IPS-NIHi7 (cell line): ENCODE measurements at regions not wholly inside any gene's neighbourhood (a gene's known extent, or its start where the extent isn't known, plus 50 kb on each side); places are given as distances from the start of the nearest gene placed in this dataset.

Source experiments
- DNase-seq: peaks from one replicate; pipeline ENCODE4 v3.0.0; 2012; ENCODE audit warnings: mixed read lengths; ENCODE audit errors: extremely low spot score

DNA sequence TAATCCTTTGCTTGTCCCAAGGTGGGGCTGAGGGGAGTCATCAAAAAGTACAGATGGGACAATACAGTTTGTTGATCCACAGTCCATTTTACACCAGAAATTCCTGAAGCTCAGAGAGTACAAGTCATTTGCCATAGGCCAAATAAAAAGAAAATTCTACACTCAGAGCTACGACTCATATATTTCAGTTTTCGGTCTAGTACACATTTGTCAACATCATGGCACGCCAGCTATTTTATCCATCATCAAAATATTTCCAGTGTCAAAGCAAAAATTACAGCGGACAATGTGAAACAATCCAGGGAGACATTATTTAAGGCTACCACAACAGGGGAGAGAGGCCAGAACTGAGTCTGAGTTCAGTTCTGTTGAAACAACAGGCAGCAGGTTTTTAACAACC is 587.5 kb upstream of the DSEL start:
- DNase-seq = no peak

DNA sequence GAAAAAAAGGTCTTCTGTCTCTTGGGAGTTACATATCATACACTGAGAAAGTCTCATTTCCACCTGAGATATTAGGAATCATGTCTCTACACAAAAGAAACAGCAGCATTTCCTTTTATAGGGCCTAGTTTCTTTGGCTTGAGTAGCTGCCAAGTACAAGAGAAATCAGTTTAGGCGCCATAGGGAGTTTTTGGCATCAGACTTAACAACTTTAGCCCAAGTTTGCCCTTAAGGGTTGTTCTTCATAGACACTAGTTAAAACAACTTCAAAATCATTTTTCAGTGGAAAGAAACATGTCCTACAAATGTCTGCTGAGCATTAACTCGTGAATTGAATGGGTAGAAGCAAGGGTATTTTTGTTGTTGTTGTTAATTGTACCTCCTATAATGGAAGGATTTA is 587.0 kb upstream of the DSEL start:
- no peak for DNase-seq

DNA sequence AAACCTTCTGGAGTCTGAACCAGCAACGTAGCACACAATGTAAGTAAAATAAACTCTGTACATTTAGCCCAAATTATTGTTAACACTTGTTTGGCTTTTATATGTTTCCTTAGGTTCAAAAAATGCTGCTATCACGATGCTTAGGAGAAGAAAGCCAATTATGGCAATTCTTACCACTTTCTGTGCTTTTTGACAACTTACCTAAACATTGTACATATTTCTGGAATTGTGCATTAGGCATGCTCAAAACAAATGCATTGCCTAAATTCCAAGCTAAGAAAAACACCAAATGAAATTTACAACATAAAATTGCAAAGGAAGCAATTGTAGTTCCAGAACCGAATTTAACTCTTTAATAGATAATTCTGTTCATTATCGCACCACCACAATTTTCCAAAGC is 585.6 kb upstream of the DSEL start:
- DNase-seq = no peak

DNA sequence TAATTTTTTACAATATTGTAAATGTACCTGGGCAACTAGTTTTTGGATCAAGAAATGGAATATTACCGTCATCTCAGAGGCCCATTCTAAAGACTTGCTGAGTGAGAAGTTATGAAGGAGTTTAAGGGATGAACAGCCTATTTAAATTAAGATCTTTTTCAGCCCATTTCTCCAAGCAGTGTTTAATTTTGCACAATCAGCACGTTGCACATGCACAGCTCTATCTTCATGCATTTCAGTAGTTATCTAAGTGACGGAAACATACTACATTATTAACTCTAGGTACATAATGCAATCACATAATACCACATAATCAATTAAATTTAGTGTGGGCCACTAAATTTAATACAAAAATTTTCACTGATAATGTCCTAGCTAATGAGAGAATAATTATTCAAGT is 582.1 kb upstream of the DSEL start:
- DNase-seq = no peak

DNA sequence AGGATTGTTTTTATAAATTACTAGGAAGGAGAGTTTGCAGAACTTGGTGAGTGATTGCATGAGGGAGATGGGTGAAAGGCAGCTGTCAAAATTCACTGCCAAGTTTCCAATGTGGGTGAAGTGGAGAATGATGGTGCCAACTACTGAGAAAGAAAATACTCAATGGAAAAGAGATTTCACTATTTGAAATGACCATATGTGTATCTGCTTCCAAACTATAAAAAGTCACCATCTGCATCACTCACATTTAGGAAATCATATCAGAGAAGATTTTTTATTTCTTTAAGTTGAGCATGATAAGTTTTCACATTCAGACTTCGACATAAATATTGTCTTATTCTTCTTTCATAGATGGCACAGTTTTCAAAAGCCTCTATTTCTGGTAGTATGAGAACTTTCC is 570.0 kb upstream of the DSEL start:
- DNase-seq = no peak

DNA sequence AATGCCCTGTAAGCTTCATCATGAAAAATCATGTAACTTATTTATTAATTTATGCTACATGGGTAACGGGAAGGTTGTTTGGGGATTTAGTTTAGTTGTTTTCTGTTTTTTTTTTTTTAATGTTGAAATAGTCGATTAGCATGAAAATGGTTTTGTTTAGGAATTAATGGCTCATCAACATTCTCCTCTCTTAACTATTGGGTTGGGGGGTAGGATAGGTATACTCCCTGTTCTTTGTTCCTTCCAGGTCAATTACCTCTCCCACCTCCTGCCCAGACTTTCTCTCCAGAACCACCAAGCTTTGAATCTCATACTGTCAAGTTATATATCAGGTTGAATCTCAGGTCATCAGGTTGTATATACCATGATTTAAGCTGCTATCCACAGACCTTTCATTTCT is 568.7 kb upstream of the DSEL start:
- no peak for DNase-seq

DNA sequence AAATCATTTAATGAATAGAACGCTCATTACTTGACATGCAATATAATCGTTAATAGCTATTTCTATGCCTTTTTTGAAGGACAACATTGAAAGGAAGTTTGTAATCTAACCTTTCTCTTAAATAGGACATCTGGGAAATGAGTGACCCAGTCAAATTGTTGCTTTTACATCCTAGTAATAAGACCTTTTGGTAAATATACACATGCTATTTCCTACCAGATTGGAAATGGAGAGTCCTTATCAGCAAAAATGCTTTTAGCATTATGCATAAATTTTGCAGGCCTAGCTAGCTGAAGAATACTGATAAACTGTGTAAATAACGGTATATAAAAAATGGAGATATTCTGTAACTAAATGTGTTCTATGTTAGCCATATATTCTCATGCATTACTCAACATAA is 567.3 kb upstream of the DSEL start:
- no peak for DNase-seq

DNA sequence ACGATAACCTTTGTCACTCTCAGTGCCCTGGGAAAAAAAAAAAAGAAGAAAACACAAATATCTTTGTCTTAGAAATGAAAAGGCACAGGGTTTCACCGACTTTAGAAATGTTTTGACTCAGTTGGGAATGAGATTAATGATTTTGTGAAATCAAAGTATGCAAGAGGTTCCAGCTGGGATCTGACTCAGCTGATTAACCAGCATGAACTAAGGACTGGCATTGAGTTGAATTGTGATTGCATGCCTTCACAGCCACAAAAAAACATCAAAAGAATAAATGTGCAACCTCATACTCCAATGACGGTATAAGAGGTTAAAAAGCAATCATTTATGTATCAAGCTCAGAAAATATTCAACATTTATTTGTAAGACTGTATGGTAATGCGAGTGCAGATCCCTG is 566.6 kb upstream of the DSEL start:
- no peak for DNase-seq

DNA sequence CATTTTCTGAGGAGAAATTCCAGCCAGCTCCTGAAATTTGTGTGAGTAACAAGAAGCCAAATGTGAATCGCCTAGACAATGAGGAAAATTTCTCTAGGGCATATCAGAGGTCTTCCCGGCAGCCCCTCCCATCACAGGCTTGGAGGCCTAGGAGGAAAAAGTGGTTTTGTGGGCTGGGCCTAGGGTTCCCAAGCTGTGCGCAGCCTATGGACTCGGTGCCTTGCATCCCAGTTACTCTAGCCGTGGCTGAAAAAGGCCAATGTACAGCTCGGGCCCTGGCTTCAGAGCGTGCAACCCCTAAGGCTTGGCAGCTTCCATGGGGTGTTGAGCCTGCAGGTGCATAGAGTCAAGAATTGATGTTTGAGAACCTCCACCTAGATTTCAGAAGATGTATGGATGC is 556.2 kb upstream of the DSEL start:
- DNase-seq = no peak

DNA sequence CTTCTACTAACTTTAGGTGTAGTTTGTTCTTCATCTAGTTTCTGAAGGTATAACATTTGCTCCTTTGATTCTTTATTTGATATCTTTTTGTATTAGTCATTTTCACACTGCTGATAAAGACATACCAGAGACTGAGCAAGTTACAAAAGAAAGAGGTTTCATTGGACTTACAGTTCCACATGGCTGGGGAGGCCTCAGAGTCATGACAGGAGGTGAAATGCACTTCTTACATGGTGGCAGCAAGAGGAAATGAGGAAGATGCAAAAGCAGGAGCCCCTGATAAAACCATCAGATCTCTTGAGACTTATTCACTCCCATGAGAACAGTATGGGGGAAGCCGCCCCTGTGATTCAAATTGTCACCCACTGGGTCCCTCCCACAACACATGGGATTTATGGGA is 544.4 kb upstream of the DSEL start:
- no peak for DNase-seq

DNA sequence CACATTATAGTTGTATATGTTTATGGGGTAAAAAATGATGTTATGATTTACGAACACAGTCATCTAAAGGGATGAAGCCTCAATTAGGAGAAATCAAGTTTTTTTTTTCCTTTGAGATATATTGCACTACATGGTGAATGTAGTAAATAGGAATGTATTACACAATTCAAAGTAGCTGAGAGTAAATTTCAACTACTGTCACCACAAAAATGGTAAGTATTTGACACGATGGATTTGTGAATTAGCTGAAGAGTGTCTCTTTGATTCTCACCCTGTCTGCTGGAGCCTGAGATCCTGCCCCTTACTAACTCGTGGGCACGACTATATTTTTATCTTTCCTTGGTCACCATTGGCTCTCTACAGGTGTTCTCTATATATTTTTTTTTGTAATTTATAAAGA is 540.4 kb upstream of the DSEL start:
- DNase-seq = no peak

DNA sequence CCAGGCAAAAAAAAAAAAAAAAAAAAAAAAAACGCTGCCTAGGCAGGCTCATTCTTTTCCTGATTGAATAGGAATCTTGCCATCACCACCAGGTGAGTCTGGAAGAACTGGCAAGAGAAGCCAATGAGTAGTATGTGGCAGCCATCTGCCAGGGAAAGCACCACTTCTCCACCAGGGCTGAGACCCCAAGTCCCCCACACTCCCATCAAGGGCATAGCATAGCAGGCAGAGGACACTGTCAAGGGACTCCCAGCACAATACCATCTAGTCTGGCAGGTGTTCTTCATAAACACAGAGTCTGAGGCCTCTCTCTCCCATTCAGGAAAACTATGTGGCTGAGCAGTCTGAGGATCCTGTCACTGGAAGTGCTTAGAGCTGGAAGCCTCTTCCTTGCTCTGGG is 538.1 kb upstream of the DSEL start:
- no peak for DNase-seq

DNA sequence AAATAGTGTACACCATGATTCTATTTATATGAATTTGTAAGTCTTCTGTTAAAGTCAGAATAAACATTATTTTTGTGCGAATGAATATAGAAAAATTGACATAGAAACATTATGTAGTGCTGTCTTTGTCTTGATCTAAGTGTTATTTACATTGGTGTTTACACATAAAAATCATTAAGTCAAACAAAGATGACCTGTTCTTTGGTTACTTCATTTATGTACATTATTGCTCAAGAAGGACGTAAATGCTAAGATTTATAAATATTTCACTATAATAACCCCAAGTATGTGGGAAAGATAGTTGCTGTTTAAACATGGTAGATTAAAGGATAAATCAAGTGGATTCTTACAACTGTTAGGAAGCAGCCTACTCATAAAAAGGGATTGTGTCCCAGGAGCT is 536.8 kb upstream of the DSEL start:
- no peak for DNase-seq

DNA sequence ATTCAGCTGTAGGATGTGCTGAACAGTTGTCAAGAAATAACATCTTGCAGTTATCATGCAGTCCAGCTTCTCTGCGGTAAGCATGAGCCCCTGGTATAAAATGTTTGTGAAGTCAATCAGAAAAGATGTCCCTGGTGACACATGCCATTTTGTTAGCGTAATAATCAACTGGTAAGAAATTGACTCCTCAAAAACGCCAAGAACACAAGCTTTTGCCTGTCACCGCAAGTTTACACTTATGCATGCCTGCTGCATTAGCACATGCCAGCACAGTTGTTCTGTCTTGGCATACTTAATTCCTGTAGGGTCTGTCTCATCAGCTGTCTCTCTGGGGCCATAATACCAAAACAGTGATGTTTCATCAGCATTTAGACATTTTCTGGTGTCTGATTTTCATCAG is 524.8 kb upstream of the DSEL start:
- no peak for DNase-seq

DNA sequence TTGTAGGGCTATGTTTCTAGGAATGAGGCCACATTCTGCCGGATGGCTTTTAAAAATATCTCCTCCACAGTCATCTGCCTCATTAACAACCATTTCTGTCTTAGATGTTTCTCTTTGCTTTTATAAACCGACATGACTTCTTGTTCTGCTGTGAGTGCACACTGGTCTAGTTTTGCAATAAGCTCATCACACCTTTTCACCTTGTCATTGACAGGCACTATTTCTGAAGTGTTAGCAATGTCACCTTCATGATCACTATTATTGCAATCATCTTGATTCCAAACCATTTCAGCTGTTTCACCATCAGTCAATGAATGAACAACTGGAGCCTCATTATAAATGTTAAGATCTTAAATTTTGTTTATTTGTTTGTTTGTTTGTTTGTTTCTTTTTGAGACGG is 523.7 kb upstream of the DSEL start:
- no peak for DNase-seq

DNA sequence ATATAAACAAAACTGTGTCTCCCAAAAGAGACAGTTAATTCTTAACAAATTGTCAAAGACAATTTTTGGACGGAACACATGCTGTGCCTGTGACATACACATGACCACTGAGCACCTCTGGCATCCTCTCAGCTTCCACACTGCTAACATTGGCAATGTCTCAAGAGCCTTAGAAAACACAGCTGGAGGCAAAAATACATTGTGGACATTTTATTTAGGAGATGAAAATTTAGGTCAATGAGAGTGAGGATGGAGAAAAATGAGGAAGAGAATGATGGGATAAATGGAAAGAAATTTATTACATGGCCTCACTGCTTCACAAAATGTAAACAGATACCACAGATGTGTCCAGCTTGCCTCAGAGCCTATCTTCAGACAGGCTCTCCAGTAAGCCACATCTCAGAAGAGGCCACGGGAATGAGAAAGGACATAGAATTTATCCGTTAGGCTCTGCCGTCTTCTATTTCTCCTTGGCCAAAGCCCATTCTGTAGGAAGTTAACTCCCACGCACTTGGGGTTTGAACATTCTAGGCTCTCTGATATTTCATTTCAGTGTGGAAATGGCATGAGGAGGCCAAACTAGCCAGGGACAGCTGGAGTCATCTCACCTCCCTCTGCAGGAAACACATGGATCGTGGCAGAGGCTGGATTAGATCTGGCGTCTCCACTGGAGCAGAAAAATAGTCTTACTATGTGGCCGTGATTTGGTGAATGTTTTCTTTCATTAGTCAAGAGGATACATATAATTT is 519.4 kb upstream of the DSEL start:
- DNase-seq = no peak

DNA sequence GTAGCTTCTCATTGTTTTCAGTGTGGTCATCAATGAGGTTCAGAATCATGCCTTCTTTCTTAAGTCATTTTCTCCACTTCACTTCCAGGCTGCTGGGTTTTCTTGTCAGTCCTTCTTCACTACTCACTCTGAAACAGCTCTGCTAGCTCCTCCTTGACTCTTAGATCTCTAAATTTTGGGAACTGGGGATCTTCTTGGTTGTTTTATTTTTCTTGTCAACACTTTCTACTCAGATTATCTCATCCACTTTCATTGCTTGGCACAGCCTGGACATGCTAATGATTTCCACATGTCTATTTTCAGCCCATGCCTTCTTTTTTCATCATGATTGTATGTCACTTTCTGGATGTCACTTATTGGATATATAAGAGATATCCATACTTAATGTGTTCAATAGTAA is 517.8 kb upstream of the DSEL start:
- no peak for DNase-seq

DNA sequence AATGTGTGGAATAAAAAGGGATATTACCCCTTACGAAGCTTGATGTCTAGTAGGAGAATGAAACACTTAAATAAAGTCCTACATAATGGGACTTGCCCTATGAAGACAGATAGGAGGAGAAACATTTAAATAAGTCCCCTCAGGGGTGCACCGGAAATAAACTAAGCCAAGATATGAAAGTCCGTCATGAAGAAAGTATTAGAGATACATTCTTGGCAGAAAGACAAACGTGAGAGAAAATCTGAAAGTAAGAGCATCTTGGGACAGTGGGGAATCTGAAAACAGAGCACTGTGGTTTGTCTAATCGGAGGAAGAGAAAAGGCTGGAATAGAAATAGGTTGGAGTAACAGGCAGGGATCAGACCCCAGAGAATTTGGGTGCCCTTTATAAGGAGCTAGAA is 516.9 kb upstream of the DSEL start:
- DNase-seq = no peak

DNA sequence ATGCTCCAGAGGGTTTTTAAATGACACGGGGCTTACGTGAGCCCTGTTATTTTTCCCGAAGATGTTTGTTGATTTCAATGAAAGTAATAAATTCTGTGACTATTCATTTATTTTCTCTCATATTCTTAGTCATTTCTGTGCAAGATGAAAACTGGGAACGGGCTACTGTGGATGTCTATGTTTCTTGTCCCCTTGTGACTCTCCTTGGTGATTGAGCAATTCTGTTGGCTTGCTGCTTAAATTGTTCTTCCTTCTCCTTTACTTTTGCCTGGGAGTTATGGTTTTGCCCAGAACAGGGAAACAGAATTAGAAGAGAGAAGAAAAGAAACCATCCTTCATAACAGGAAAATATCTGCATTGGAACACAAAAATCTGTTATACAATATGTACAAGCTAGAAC is 508.2 kb upstream of the DSEL start:
- DNase-seq = no peak

DNA sequence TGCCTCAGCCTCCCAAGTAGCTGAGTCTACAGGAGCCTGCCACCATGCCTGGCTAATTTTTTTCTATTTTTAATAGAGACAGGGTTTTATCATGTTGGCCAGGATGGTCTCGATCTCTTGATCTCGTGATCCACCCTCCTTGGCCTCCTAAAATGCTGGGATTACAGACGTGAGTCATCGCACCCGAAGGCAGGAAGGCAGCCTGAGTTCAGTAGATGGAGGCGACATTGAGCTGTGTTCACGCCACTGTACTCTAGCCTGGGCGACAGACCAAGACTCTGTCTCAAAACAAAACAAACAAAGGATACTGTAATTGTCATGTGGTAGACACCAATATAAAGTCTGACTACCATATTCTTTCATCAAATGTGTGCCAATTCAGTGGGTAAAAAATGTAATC is 500.9 kb upstream of the DSEL start:
- no peak for DNase-seq

DNA sequence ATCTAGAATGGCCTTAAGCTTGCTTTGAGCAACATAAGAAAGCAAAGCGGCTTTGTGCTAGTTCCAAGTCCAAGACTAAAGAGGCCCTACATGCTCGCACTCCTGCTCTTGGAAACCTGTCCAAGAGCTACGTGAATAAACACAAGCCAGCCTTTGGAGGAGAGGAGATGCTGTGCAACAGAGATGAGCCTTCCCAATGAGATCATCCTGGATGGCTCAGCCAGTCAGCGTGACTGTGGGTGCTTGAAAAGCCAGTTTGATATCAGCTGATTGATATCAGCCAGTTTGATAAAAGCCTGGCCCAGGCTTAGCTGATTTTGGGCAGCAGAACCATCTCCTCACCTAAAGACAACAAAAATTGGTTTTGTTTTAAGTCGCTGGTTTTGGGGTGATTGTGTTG is 481.0 kb upstream of the DSEL start:
- DNase-seq = no peak

DNA sequence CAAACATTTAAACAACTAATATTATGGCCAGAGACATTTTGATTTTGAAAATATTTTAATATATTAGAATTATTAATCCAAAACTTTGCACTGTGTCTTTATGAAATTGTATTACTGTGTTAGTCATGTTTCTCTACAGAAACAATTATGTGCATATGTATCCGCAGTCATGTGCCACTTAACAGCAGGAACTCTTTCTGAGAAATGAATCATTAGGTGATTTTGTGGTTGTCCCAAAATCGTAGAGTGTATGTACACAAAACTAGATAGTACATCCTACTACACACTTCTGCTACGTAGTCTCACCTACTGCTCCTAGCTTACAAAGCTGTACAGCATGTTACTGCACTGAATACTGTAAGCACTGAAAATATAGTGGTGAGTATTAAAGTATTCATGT is 479.2 kb upstream of the DSEL start:
- no peak for DNase-seq

DNA sequence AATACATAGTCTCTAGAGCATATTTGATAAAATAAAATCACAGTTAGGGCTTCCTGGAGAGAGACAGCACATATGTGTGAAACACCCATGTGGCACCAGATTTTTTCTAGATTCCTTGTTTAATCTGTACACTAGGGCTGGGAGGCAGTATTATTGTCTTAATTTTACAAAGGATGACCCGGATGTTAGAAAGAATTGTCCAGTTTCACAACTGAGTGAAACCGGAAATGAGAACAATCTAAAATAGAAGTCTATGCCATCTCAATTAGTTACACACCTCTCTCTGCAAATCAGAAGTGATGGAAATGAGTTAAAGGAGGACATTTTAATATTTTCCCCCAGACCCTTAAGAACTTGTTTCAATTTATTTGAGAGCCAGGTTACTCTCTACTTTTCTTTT is 463.7 kb upstream of the DSEL start:
- DNase-seq = no peak

DNA sequence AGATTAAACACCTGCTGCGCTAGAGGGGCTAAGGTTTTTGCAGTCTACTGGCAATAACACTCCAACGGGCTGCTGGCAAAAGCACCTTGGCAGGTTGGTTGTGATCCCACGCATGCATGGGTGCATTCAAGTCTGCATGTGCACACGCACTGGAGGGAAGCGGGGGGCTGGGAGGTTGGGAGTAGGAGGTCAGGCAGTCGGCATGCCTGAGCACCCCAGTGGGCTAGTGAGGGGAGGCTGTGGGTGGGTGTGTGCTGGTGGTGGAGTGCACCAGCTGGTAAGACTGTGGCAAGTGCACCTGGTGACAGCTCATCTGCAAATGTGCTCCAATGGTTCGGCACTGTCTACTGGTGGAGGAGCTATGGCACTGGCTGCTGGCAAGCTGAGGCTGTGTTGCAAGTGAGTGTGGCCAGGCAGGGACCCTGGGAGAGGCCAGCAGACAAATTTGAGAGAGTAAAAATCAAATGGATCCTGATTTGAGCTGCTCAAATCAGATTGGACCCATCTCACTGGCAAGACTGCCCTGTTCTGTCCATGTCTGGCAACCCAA is 460.6 kb upstream of the DSEL start:
- no peak for DNase-seq
